MM.1S (cell line): ENCODE measurements at regions not wholly inside any gene's neighbourhood (a gene's known extent, or its start where the extent isn't known, plus 50 kb on each side); places are given as distances from the start of the nearest gene placed in this dataset.

ENCODE experiments used
- CTCF ChIP-seq: fragments of 300-600 bp; sonication (generic); IDR thresholded peaks from 2 replicates; pipeline ENCODE4 v1.5.1; 2016; ENCODE audit warnings: antibody characterized with exemption, low read length, mixed read lengths
- EZH2 ChIP-seq: fragments of 300-600 bp; sonication (generic); optimal IDR thresholded peaks from 2 replicates; pipeline ENCODE3; 2017; ENCODE audit warnings: low read depth, mild to moderate bottlenecking, antibody characterized with exemption, low read length, mixed read lengths
- EZH2phosphoT487 ChIP-seq: fragments of 300-600 bp; sonication (generic); IDR thresholded peaks from 2 replicates; pipeline ENCODE4 v1.6.1; 2018; ENCODE audit warnings: antibody characterized with exemption, low read length

GRCh38 chr1:229810140-229810539 lies 184.1 kb downstream of the URB2 start:
- TF ChIP-seq CTCF: no peak
- no peak for TF ChIP-seq EZH2
- no peak for TF ChIP-seq EZH2phosphoT487
